AG09319 (cell line): ENCODE measurements at regions not wholly inside any gene's neighbourhood (a gene's known extent, or its start where the extent isn't known, plus 50 kb on each side); places are given as distances from the start of the nearest gene placed in this dataset.

Experiments used
- DNase-seq: peaks from one replicate; pipeline ENCODE4 v3.0.0-alpha.2; 2010; ENCODE audit warnings: low read depth; ENCODE audit errors: extremely low read depth
- CTCF ChIP-seq: IDR thresholded peaks from 2 replicates; pipeline ENCODE4 v1.5.1; 2011; ENCODE audit warnings: low read depth, mild to moderate bottlenecking, inconsistent platforms, low read length, moderate library complexity

DNA sequence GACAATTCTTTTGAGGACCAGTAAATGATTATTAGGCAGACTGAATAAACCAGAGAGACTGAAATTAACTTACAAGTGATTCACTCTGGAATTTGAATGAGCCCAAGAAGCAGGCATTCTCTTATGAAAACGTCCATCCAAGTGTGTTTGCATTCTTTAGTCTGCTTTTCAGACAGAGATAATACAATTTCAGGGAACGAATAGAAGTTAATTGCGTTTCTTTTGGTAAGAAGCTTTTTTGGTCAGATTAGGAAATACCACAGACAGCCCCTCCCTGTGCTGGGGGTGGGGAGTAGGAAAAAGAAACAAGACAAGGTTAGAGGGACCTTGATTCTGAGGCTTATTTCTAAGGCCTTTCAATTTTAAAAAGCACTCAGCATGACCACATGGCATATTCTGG lies 874.4 kb downstream of the SUCLG1 start:
- no peak for DNase-seq
- TF ChIP-seq CTCF, result no peak

DNA sequence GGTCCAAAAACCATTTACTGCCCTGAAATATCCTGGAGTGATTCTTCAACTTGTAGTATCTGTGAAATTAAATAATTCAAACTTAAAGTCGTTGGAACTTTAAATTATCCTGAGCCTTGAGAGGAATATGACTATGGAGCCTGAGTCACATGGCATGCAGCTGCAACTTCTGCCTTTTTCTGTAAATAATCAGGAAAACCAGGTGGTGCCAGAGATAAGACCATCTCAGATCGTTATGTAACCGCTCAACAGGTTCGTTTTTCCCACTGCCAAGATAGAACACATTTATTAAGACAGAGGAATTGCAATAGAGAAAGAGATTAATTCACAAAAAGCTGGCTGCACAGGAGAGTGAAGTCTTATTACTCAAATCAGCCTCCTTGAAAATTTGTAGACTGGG lies 876.5 kb downstream of the SUCLG1 start:
- TF ChIP-seq CTCF, result no peak
- DNase-seq, result no peak

DNA sequence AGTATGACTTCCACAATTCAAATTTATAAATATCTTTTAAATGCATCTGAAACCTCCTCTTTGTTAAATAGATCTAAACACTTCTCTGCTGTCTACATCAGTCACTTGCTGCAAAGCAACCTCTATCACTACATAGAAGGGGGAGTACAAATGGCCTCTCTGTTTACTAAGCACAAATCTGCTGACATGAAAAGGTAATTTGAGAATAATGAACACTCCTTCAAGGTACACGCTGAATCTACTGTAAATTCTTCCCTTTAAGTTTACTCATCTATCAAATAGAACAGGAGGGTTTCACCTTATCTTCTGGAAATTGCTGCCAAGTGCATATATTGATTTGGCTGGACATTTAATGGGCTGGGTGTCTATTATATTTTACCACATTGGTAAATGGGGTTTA lies 879.6 kb downstream of the SUCLG1 start:
- no peak for DNase-seq
- TF ChIP-seq CTCF, result no peak

- TF ChIP-seq CTCF, result no peak
- no peak for DNase-seq
Measured at GRCh38 chr2:83578405-83578804, 880.7 kb downstream of the SUCLG1 start.

DNA sequence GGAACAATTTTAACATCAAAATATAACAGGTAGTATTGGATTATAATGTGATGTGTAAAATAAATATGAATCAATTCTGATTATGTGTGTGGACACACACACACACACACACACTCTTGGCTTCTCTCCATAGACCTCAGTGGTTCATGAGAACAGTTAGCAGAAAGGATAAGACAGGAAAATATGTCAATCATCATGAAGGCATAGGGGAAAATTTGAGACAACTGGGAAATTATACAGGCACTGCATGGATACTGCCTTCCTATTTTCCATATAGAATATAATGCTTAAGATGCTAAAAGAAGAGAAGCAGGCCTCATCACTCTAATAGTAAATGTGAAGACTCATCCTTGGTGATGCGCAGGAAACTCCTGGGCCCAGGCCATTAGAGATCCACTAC lies 884.5 kb downstream of the SUCLG1 start:
- no peak for DNase-seq
- no peak for TF ChIP-seq CTCF

- no peak for TF ChIP-seq CTCF
- no peak for DNase-seq
Measured at GRCh38 chr2:83573060-83573459, 886.0 kb downstream of the SUCLG1 start.

GRCh38 chr2:83572400-83572799 lies 886.7 kb downstream of the SUCLG1 start:
- no peak for TF ChIP-seq CTCF
- DNase-seq, result no peak
